Esophagus muscularis mucosa (tissue), 4 donors: ENCODE measurements at regions not wholly inside any gene's neighbourhood (a gene's known extent, or its start where the extent isn't known, plus 50 kb on each side); places are given as distances from the start of the nearest gene placed in this dataset.

Source experiments
- CTCF ChIP-seq, 3 experiments: fragments of 200-600 bp in 2 of 3; fragments of 450-650 bp in 1 of 3; sonication (generic) in 2 of 3; IDR thresholded peaks; one replicate each; pipeline ENCODE4 v1.5.1; 2017 to 2019; ENCODE audit warnings: antibody characterized with exemption in 3 of 3, mild to moderate bottlenecking in 2 of 3, moderate library complexity in 1 of 3
- EP300 ChIP-seq: sonication (generic); formaldehyde crosslinking; IDR thresholded peaks from one replicate; pipeline ENCODE4 v1.6.1; 2017; ENCODE audit warnings: antibody characterized with exemption
- POLR2A ChIP-seq: fragments of 450-650 bp; IDR thresholded peaks from one replicate; pipeline ENCODE4 v1.6.1; 2017; ENCODE audit warnings: antibody characterized with exemption, moderate library complexity, mild to moderate bottlenecking, low read depth

- no peak for TF ChIP-seq CTCF (IDR thresholded peaks at IDR 0.05)
- no peak for TF ChIP-seq EP300
- no peak for TF ChIP-seq POLR2A
Observed at GRCh38 chr5:167840527-167841130, 450.8 kb upstream of the WWC1 start.
